NCI-H2196 treated with DMSO at 0.1 percent for 48 hours (cell line): ENCODE measurements at regions not wholly inside any gene's neighbourhood (a gene's known extent, or its start where the extent isn't known, plus 50 kb on each side); places are given as distances from the start of the nearest gene placed in this dataset.

ENCODE experiments used
- DNase-seq: peaks from one replicate; lab custom pipeline; 2025; ENCODE audit not compliant: unreplicated experiment; lab: John Stamatoyannopoulos, UW

DNA sequence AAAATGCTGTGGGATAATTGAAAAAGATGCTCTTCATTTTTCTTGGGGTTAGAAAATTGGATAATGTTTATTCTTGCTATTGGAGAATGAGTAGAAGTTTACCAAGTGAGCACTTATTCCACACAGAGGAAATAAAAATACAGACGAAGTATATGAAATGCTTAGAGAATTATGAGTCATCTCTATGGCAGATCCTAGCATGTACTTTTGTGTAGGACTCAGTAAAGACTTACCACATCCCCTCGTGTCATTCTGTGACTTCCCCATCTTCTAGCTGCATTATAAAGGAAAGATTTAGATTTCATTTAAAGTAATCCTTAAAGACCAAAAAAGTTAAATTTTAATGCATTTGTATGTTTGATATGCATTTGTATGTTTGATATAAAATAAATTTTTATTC, 685.6 kb downstream of the TBC1D32 start:
- no peak for DNase-seq

- DNase-seq: no peak
Measured at GRCh38 chr6:120646101-120646500, 688.2 kb downstream of the TBC1D32 start.

DNA sequence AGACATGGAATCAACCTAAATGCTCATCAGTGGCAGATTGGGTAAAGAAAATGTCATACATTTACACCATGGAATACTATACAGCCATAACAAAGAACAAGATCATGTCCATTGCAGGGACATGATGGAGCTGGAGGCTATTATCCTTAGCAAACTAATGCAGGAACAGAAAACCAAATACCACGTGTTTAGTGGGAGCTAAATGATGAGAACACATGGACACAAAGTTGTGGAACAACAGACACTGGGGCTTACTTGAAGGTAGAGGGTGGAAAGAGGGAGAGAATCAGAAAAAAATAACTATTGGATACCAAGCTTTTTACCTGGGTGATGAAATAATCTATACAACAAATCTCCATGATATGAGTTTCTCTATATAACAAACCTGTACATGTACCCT, 701.3 kb downstream of the TBC1D32 start:
- DNase-seq: no peak

DNA sequence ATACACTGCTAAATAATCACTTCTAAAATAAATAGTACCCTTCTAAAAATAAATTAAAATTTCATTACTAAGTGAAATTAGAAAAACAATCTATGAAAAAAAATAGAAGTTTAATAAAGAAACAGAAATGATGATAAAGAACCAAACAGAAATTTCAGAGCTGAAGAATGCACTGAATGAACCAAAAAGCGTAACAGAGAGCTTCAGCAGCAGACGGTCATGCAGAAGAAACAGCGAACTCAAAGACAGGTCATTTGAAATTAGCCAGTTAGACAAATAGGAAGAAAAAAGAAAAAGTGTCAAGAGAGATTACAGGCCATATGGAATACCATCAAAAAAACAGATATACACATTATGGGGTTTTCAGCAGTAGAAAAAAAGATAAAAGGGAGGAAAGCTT, 706.7 kb downstream of the TBC1D32 start:
- no peak for DNase-seq

GRCh38 chr6:120622127-120622631, 712.1 kb downstream of the TBC1D32 start:
- DNase-seq: no peak

DNA sequence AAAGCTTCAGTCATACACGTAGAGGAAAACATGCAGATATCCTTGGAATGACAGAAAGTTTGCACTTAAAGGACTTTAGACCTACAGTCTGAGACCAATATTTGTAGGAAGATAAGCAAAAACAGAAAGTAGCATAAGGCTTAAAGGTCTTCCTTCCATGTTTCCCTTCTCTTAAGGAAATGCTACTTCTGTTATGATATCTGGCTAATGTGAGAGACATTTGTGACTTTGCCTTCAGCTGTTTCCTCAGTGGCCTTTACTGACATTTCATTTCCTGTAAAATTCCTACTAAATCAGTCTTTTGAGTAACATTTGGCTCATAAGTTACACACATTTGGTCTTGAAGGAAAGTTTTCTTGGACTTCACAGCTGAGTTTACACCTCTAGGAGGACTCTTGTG, 713.4 kb downstream of the TBC1D32 start:
- DNase-seq: no peak

DNA sequence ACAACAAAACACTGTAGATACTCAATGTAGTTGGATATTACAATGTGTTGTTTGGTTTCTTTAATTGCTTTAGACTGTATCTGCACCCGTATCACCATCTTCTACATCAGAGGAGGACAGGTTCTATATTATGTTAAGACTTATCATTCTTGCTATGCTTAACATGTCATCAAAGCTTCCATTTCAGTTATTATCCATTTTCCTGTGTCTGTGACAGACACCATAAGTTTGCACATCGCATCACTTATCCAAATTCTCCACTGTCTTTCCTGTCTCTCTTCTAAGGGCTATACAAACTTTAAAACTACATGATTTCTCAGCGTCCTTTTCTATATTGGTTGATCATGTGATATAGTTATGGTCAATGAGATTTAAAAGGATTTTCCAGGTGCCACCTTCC, 719.0 kb downstream of the TBC1D32 start:
- no peak for DNase-seq

DNA sequence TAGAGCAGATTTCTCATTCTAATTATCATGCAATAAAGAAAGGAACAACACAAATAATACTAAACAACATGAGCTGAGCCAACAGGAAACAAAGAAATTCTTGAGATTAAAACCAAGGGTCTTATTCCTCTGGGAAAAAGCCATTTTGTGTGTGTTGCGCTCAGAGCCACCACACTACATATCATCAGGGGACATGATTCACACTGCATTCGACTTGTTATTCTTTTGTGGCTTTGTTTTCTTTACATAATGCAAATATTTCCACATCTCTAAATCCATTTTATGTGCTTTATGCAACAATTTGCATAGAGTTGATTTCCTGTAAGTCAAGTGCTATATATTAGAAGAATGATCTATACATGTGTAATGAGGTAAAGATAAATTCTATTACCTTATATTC, 719.6 kb downstream of the TBC1D32 start:
- no peak for DNase-seq

GRCh38 chr6:120608826-120609225, 725.5 kb downstream of the TBC1D32 start:
- no peak for DNase-seq

GRCh38 chr6:120606743-120607142, 727.5 kb downstream of the TBC1D32 start:
- no peak for DNase-seq

GRCh38 chr6:120604510-120604909, 729.8 kb downstream of the TBC1D32 start:
- DNase-seq: no peak

GRCh38 chr6:120590611-120591010, 743.7 kb downstream of the TBC1D32 start:
- no peak for DNase-seq

GRCh38 chr6:120588424-120588823, 745.9 kb downstream of the TBC1D32 start:
- no peak for DNase-seq

DNA sequence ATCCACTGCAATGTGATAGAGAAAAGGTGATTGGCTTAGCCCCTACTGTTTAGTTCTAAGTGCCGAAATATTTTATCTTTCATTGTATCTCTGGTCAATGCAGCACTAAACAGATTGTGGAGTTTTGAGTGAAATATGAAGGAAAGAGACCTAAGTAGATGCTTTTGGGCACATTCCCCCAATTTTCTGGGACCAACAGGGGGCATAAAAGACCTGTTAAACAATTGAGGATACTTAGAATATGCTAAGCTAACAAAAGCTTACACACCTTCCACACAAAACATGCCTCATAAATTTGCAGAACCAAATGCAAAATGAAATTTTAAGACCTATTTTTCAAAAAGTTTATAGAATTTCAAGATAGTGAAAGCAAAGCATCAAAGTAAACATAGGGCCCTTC, 746.9 kb downstream of the TBC1D32 start:
- DNase-seq: no peak

- DNase-seq: no peak
Measured at GRCh38 chr6:120584111-120584760, 750.0 kb downstream of the TBC1D32 start.

DNA sequence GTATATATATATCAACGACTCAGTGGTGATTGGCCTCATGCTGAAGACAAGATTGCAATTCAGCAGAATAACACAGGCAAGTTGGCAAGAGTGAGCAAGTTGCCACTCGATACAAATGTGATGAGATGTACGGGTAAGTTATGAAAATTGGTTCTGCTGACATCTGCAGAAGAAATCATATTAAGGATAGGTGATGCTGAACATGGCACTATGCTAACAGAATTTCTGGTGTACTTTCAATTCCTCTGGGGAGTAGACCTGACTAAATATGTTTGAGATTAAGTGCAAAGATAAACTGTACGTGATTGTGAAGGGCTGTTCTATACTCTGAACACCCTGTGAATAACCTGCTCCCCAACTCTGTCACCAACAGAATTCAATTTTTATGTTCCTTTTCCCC, 758.2 kb downstream of the TBC1D32 start:
- no peak for DNase-seq

- DNase-seq: no peak
Measured at GRCh38 chr6:120569714-120570113, 764.6 kb downstream of the TBC1D32 start.

- no peak for DNase-seq
Measured at GRCh38 chr6:120564779-120565178, 769.5 kb downstream of the TBC1D32 start.

- DNase-seq: no peak
Measured at GRCh38 chr6:120558294-120558693, 776.0 kb downstream of the TBC1D32 start.

DNA sequence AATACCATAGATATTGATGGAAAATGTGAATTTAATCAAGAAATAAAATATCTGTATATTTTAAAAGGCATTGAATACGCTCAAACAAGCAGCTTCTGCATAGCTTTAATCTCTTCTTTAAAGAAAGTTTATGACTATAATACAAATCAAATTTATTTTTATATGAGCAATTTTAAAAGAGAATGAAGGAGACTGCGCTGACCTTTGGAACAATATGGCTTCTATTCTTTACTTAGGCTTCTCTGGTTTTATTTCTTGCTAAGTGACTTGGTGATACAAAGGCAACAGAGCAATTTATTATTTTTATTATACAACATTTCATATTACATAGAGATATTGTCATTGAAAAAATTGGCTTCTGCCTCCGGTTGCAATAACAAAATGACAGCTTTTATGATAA, 776.7 kb downstream of the TBC1D32 start:
- no peak for DNase-seq

DNA sequence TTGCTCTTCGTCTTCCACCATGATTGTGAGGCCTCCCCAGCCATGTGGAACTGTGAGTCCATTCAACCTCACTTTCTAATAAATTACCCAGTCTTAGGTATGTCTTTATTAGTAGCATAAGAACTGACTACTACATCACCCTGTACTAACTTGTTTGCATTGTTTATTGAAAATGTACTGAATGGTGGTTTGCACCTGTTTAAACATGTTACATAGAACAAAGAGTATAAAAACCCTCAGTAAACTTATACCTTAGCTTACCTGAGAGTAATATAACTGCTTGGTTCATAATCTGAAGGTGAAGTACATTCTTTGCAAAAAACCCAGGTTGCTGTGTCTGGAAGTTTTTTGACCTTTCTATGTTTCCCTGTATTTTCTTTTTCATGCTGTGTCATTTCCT, 777.8 kb downstream of the TBC1D32 start:
- no peak for DNase-seq

DNA sequence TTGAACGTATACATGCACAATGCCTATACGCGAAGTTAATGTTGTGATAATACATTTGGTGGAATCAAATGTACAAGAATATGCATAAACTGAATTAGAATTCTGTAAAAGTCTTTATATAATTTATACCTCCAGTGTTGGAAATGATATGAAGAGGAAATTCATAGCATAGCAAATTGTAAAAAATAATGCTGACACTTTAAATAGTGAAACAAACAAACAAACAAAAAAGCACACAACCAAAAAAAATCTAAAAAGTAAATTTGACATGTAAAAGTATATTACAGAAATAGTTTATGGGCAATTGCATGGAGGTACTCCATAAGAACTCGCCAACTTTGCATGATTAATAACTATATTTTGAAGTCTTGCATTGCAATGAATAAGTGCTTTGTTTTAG, 780.9 kb downstream of the TBC1D32 start:
- no peak for DNase-seq

DNA sequence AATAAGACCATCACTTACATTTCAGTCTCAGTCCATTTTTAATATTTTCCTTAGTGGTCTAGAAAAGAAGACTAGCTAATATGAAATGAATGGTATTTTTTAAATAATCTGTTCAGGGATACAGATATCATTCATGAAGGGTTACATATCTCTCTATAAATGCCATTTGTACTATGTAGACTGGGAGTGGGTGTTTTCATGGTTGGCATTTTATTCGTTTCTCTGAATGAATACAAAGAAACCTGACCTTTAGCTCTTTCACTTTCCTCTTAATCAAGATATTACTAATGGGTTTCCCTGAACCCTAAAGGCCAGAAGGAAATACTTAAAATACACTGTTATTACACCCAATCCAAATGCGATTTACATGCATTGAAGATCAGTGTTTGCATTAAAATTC, 788.9 kb downstream of the TBC1D32 start:
- DNase-seq: no peak
